HG02678 (cell line): ENCODE measurements at regions not wholly inside any gene's neighbourhood (a gene's known extent, or its start where the extent isn't known, plus 50 kb on each side); places are given as distances from the start of the nearest gene placed in this dataset.
A peak's percentile ranks its signal among the peaks of the same experiment; 100 is the strongest.

Experiments used
- ATAC-seq: cut with Tn5 transposase; IDR thresholded peaks from one replicate; pipeline ENCODE4 v1.9.1; 2021; ENCODE audit warnings: mild to moderate bottlenecking, moderate library complexity; ENCODE audit not compliant: unreplicated experiment

DNA sequence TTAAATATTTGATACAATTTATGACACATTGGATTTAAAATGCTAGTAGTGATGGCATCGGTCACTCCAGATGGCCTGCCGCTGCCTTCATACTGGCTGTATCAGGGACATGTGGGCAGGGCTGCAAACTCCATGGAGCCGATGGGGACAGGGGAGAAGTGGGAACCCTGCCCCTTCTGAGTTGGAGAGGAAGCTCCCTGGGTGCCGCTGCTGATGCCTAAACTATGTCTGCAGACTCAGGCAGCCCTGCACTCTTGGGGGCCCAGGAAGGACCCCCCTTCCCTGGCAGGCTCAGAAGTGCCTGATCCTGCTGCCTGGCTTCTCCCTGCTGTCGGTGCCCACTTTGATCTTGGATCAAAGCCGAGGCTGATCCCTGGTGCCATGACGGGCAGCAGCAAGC, 1522.1 kb downstream of the OTOL1 start:
- no peak for ATAC-seq

GRCh38 chr3:163019260-163019659, 1522.7 kb downstream of the OTOL1 start:
- no peak for ATAC-seq

DNA sequence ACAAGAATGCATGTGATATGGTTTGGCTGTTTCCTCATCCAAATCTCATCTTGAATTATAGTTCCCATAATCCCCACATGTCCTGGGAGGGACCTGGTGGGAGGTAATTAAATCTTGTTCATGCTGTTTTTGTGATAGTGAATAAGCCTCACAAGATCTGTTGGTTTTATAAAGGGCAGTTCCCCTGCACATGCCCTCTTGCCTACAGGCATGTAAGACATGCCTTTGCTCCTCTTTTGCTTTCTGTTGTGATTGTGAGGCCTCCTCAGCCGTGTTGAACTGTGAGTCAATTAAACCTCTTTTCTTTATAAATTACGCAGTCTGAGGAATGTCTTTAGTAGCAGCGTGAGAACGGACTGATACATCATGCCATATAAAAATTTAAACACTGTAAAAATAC, 1537.0 kb downstream of the OTOL1 start:
- ATAC-seq: no peak

GRCh38 chr3:163039636-163040035, 1543.0 kb downstream of the OTOL1 start:
- no peak for ATAC-seq

- ATAC-seq: no peak
Observed at GRCh38 chr3:163043074-163043473, 1546.5 kb downstream of the OTOL1 start.

DNA sequence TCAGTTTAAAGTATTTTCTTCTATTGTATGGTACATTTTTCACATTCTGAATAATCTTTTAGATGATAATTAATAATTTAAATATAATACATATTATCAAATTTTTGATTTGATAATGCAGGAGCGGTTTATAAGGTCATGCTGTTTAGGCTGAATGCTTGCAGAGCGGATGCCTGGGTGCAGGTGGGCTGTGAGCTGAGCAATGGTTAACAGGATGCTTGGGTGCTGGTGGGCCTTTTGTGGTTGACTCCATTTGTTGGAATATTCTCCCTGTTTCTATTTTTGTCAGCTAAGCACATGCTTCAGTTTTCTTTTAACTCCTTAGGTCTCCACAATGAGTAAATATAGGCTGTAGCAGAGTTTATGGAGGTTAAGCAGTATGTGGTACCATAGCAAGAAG, 1549.3 kb downstream of the OTOL1 start:
- no peak for ATAC-seq

DNA sequence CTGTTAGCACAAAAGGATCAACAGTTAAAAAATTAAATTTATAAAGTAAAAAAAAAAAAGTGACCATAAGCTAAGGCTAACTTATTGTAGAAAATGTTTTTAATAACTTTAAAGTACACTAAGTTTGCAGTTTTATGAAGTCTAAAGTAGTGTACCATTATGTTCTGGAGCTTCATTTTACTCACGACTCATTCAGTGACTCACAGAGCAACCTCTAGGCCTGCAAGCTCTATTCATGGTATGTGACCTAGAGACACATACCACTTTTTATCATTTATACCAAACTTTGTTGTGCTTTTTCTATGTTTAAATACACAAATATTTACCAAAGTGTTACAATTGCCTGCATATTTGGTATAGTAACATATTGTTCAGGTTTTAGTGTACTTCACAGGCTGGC, 1552.3 kb downstream of the OTOL1 start:
- no peak for ATAC-seq

GRCh38 chr3:163056874-163057497, 1560.4 kb downstream of the OTOL1 start:
- ATAC-seq: peak; percentile 69

GRCh38 chr3:163058031-163058854, 1561.6 kb downstream of the OTOL1 start:
- no peak for ATAC-seq

DNA sequence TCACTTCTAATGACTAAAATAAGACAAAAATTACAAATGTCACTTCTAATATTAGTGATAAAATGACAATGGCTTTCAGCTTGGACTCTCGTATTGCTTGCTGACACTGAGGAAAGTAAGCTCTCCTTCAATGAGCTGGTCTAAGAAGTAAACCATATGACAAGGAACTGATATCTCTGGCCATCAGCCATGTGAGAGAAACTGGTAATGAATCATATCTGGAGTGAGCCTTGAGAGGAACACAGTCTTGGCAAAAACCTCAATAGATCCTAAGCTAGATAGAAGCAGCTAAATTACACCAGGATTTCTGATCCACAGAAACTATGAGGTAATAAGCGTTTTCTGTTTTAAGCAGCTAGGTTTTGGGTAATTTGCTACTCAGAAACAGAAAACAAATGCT, 1575.1 kb downstream of the OTOL1 start:
- ATAC-seq: no peak
